Upper lobe of left lung (tissue), 4 donors: ENCODE measurements at regions not wholly inside any gene's neighbourhood (a gene's known extent, or its start where the extent isn't known, plus 50 kb on each side); places are given as distances from the start of the nearest gene placed in this dataset.

Experiments used
- POLR2A ChIP-seq, 4 donors: fragments of 450-650 bp; IDR thresholded peaks; one replicate each; pipeline ENCODE4 v1.5.1; 2016 to 2017; ENCODE audit warnings: antibody characterized with exemption in 4 of 4, mild to moderate bottlenecking in 2 of 4
- POLR2AphosphoS5 ChIP-seq, 2 donors: sonication (generic); formaldehyde crosslinking; IDR thresholded peaks; one replicate each; pipeline ENCODE4 v1.5.1; 2017; ENCODE audit warnings: antibody characterized with exemption in 2 of 2
- TF ChIP-seq, protein P1 (sequence below), 6 experiments: fragments of 450-650 bp in 4 of 6; fragments of 200-600 bp in 2 of 6; sonication (generic) in 2 of 6; IDR thresholded peaks; one replicate each; pipeline ENCODE4 v1.5.1; 2016 to 2019; ENCODE audit warnings: antibody characterized with exemption in 6 of 6

DNA sequence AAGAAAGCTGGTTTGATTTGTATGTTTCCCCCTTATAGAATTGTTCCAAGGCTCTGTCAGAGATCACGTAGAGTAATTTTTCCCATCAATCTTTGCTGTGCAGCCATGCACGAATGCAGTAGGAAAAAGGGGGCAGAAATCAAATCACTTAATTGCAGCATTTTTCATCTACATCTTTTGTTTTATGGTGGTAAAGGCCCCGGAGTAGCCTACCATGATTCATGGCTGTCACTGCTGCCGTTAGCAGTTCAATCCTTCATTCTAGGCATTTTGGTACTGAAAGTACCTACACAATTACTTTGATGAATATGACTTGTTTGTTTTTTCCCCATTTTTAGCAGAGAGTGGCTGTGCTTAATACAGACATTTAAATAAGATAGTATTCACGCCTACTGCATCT, 631.9 kb upstream of the MMS22L start:
- TF ChIP-seq, protein P1, sequence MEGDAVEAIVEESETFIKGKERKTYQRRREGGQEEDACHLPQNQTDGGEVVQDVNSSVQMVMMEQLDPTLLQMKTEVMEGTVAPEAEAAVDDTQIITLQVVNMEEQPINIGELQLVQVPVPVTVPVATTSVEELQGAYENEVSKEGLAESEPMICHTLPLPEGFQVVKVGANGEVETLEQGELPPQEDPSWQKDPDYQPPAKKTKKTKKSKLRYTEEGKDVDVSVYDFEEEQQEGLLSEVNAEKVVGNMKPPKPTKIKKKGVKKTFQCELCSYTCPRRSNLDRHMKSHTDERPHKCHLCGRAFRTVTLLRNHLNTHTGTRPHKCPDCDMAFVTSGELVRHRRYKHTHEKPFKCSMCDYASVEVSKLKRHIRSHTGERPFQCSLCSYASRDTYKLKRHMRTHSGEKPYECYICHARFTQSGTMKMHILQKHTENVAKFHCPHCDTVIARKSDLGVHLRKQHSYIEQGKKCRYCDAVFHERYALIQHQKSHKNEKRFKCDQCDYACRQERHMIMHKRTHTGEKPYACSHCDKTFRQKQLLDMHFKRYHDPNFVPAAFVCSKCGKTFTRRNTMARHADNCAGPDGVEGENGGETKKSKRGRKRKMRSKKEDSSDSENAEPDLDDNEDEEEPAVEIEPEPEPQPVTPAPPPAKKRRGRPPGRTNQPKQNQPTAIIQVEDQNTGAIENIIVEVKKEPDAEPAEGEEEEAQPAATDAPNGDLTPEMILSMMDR (IDR thresholded peaks at IDR 0.05) = no peak
- TF ChIP-seq POLR2AphosphoS5 (IDR thresholded peaks at IDR 0.05) (no peak), POLR2A (IDR thresholded peaks at IDR 0.05) (no peak)
